Activated T-cell treated with anti-CD3 and anti-CD28 coated beads, Interleukin-2, amount 50 U/mL, for 72 hours (primary cell): ENCODE measurements at regions not wholly inside any gene's neighbourhood (a gene's known extent, or its start where the extent isn't known, plus 50 kb on each side); places are given as distances from the start of the nearest gene placed in this dataset.
"Not testable (repeated sequence)": the region's sequence is repeated elsewhere in the genome, so short reads cannot be mapped to it uniquely, and the experiment has no call there.

Source experiments
- ATAC-seq, 2 donors: fragments of 150-1000 bp; cut with Tn5 transposase; replicated peaks in 1 of 2; 2 replicates each; pipeline ENCODE4 v1.10.0; 2021; ENCODE audit warnings: moderate library complexity in 2 of 2, mild to moderate bottlenecking in 1 of 2
- DNase-seq, 2 donors: peaks; one replicate each; pipeline ENCODE4 v3.0.0; 2021 to 2022; ENCODE audit warnings: mixed read lengths in 1 of 2
- H3K27ac Mint-ChIP-seq: one replicate; pipeline ENCODE4 v1.8.0; 2022; ENCODE audit warnings: mild to moderate bottlenecking, moderate library complexity, mixed read lengths
- H3K27me3 Mint-ChIP-seq: one replicate; pipeline ENCODE4 v1.8.0; 2022; ENCODE audit warnings: low read depth, mixed read lengths
- H3K36me3 Mint-ChIP-seq, 2 donors: one replicate each; pipeline ENCODE4 v1.8.0; 2022; ENCODE audit warnings: mixed read lengths in 2 of 2, mild to moderate bottlenecking in 1 of 2; ENCODE audit not compliant: insufficient read depth in 2 of 2
- H3K4me1 Mint-ChIP-seq: one replicate; pipeline ENCODE4 v1.8.0; 2022; ENCODE audit warnings: low read depth, mixed read lengths
- H3K4me3 Mint-ChIP-seq, 2 donors: one replicate each; pipeline ENCODE4 v1.8.0; 2022; ENCODE audit warnings: mild to moderate bottlenecking in 2 of 2, mixed read lengths in 2 of 2, moderate library complexity in 2 of 2
- H3K9me3 Mint-ChIP-seq, 2 donors: one replicate each; pipeline ENCODE4 v1.8.0; 2022; ENCODE audit warnings: mixed read lengths in 2 of 2

DNA sequence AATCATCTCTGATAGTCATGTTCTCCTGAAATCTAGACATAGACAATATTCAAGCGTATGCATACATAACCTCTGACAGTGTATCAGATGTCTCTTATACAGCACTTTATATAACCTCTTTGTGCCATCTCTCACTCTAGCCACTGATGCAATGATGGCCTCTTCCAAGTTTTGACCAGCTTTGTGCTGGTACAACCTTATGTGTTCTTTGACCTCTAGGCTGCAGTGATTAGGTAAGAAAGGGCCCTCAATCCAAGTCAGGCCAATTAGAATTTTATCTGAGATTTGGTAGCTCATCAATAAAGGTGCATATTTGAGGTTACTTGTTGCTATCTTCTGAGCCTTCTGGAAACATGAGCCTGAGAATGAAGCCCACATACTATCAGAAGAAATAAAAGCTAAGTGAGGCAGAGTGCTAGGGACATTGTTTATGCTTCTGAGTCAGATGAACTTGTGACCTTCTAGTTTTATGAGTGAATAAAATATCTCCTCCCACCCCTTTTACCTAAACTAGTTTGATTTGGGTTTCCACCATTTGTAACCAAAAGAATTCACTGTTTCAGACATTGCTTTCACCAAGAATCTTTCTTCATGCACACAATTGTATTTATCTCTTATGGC lies 283.2 kb upstream of the SUCLG2 start:
- H3K4me3 Mint-ChIP-seq, result no peak overlapping the region
- H3K27me3 Mint-ChIP-seq, result no peaks in the 10 kb centered on the region
- no peak for DNase-seq
- H3K4me1 Mint-ChIP-seq, result peaks cover 15% of the 10 kb centered on the region
- H3K9me3 Mint-ChIP-seq, result peaks cover 0 to 4% of the 10 kb centered on the region in 2 donors
- no peak overlapping the region for H3K27ac Mint-ChIP-seq
- ATAC-seq, result no peak
- peaks cover 0 to 2% of the 10 kb centered on the region in 2 donors for H3K36me3 Mint-ChIP-seq

DNA sequence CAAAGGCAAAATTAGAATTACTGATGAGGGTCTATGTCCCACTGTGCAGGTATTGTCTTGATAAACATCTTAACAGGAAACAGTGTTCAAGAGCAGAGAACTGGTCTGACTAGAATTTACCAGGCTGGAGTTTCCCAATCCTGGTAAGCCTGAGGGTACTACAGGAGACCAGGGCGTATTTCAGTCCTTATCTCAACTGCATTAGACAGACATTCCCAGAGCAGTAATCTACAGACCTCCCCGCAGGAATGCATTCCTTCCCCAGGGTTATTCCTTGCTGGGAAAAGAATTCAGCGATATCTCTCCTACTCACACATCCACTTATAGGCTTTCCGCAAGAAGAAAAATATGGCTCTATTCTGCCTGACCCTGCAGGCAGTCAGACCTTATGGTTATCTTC lies 276.0 kb upstream of the SUCLG2 start:
- not testable (repeated sequence) for DNase-seq, H3K27ac Mint-ChIP-seq, H3K36me3 Mint-ChIP-seq, H3K4me3 Mint-ChIP-seq, H3K9me3 Mint-ChIP-seq, ATAC-seq, H3K27me3 Mint-ChIP-seq, H3K4me1 Mint-ChIP-seq

DNA sequence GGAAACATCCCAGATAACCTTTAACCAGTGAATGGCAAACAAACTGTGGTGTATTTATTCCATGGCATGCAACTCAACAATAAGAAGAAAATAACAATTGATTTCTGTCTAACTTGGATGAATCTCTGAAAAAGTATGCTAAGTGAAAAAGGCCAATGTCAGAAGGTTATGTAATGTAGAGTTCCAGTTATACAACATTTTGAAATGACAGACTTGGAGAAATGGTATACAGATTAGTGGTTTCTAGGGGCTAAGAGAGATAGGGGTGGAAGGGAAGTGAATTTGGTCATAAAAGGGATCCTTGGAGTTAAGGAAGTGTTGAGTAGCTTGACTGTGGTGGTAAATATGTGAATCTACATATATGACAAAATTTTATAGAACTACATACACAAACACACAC lies 269.4 kb upstream of the SUCLG2 start:
- Mint-ChIP-seq H3K27me3 (no peaks in the 10 kb centered on the region), H3K4me3 (no peak overlapping the region), H3K4me1 (no peaks in the 10 kb centered on the region), H3K27ac (no peak overlapping the region), H3K36me3 (peaks cover 0 to 4% of the 10 kb centered on the region in 2 donors), H3K9me3 (peaks cover 2% of the 10 kb centered on the region in 2 donors)
- DNase-seq, result no peak
- ATAC-seq, result no peak

DNA sequence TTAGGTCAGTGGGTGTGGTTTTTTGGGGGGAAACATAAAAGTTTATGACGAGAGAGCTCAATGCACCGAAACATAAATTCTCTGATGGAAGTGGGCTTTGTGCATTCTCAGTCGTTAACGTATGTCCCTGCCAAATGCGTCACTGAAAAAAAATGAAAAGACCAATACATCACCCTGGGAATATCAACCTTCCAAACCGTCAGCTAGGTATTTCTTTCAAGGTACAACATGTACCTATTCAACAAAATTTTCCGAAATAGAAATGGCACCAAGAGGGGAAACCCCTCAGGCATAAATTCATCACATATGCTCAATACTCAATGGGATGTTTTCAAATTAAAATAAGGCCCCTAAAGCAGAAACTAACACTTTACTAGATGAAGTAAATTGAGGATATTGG lies 266.6 kb upstream of the SUCLG2 start:
- Mint-ChIP-seq H3K9me3 (peaks cover 2% of the 10 kb centered on the region in 2 donors), H3K36me3 (peaks cover 0 to 4% of the 10 kb centered on the region in 2 donors), H3K4me3 (no peak overlapping the region), H3K27me3 (no peaks in the 10 kb centered on the region), H3K4me1 (no peaks in the 10 kb centered on the region), H3K27ac (no peak overlapping the region)
- DNase-seq, result no peak
- no peak for ATAC-seq

DNA sequence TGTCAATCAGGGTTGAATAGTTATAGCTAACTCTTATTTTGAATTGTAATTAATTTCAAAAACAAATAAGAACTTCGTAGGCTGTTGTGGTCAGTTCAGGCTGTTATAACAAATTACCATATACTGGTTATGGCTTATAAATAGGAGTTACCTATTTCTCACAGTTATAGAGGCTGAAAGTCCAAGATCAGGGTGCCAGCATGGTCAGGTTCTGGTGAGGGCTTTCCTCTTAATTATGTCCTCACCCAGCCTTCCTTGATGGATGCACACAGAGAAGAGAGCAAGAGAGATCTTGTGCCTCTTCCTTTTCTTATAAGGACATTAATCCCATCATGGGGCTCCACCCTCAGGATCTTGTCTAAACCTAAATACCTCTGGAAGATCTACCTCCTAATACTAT lies 265.9 kb upstream of the SUCLG2 start:
- DNase-seq (no peak), ATAC-seq (no peak)
- Mint-ChIP-seq H3K27me3 (no peaks in the 10 kb centered on the region), H3K9me3 (peaks cover 2% of the 10 kb centered on the region in 2 donors), H3K36me3 (peaks cover 0 to 2% of the 10 kb centered on the region in 2 donors), H3K27ac (no peak overlapping the region), H3K4me3 (no peak overlapping the region), H3K4me1 (no peaks in the 10 kb centered on the region)

DNA sequence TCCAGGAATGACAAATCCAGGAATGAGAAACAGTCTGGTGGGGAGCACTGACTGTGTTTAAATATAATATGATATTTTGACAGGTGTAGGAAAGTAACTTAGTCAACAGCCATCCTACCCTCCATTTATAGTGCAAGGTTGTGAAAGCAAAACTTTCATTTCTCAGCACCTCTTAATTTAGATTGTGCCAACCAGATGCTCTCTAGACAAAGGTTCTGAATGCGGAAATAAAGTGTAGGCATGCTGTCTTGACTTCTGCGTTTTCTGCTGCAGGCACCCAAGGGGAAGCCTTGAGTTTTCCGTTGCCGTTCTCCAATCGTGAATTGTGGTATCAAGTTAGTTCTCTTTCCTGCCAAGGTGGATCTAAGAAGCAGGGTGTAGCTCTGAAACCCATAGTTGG lies 261.9 kb upstream of the SUCLG2 start:
- no peak overlapping the region for H3K4me3 Mint-ChIP-seq
- no peaks in the 10 kb centered on the region for H3K4me1 Mint-ChIP-seq
- ATAC-seq, result no peak
- H3K36me3 Mint-ChIP-seq, result no peaks in the 10 kb centered on the region
- H3K9me3 Mint-ChIP-seq, result no peaks in the 10 kb centered on the region
- no peak overlapping the region for H3K27ac Mint-ChIP-seq
- no peaks in the 10 kb centered on the region for H3K27me3 Mint-ChIP-seq
- DNase-seq, result no peak

DNA sequence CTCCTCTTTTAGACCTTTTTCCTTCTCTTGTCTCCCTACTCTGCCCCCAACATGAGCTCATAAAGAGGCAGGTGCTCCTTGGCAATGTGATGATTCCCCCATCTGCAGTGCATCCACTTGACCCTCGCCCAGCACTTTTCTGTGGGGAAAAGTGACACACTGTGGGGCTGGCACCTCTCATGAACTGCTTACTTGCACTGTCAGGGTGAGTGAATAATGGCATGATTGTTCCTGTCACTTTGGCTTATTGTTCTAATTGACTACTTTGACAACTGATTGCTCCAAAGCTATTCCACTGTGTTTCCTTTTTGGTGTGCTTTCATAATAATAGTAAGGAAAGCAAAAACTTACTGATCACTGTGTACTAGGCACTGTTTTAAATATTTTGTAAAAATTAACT lies 253.3 kb upstream of the SUCLG2 start:
- H3K27ac Mint-ChIP-seq, result no peak overlapping the region
- no peaks in the 10 kb centered on the region for H3K4me1 Mint-ChIP-seq

DNA sequence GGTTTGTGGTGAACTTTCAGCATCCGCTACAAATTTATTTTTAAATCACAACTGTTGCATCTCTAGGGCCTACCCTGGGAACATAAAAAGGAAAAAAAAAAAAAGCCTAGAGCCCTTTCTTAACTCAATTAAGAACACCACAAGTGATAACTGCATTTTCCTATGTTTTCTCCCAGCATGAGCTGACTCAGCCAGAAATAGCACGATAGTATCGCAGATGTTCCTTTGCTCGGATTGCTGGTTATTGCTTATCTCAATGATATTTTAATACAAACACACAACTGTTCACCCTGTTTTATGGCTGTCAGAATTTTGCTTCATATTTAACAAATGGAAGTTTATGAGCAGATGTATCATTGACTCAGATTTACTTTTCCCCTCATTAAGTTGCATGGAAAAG lies 251.8 kb upstream of the SUCLG2 start:
- no peak for ATAC-seq
- Mint-ChIP-seq H3K27ac (no peak overlapping the region), H3K36me3 (no peaks in the 10 kb centered on the region), H3K4me3 (no peak overlapping the region), H3K9me3 (no peaks in the 10 kb centered on the region), H3K4me1 (no peaks in the 10 kb centered on the region), H3K27me3 (no peaks in the 10 kb centered on the region)
- no peak for DNase-seq

More for the DNA sequence above, 253.3 kb upstream of the SUCLG2 start:
- H3K36me3 Mint-ChIP-seq, result no peaks in the 10 kb centered on the region
- DNase-seq, result no peak
- no peak overlapping the region for H3K4me3 Mint-ChIP-seq
- no peak for ATAC-seq
- no peaks in the 10 kb centered on the region for H3K9me3 Mint-ChIP-seq
- H3K27me3 Mint-ChIP-seq, result no peaks in the 10 kb centered on the region

DNA sequence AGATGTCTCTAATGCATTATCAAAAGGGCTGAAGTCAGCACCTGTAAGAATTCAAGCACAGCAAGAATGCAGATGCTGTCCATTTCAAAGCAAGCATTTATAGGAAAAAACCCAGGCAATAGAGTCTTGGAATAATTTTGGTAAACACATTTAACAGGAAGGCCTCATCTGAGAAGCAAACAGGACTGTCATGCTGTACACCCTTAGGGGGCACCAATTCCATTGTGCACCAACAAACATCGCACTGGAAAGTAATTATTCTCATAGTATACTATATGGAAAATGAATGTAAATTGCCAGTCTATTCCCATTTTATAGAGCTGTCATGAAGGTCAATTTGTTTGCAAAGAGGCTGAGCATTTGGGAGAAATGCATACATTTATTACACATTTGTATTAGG lies 247.3 kb upstream of the SUCLG2 start:
- Mint-ChIP-seq H3K36me3 (no peaks in the 10 kb centered on the region), H3K4me3 (no peak overlapping the region), H3K4me1 (no peaks in the 10 kb centered on the region), H3K9me3 (no peaks in the 10 kb centered on the region), H3K27ac (no peak overlapping the region), H3K27me3 (no peaks in the 10 kb centered on the region)
- DNase-seq (no peak), ATAC-seq (no peak)

DNA sequence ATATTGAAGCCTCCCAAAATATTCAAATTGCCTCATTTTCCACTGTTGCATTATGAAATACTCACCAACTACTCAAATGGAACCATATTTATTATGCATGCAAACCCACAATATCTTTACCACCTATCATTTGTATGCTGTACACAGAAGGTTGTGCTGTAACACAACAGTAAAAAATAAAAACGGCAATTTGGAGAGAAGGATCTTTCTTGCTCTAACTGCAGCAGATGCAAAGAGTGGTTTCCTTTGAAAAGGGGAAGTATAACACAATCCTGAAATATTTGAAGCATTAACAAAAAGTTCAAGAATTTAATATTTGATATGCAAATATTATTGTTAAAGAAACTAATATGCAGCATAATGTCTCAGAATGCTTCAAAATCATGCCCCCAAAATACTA lies 244.5 kb upstream of the SUCLG2 start:
- Mint-ChIP-seq H3K4me3 (no peak overlapping the region), H3K4me1 (no peaks in the 10 kb centered on the region), H3K9me3 (no peaks in the 10 kb centered on the region), H3K36me3 (no peaks in the 10 kb centered on the region), H3K27ac (no peak overlapping the region), H3K27me3 (no peaks in the 10 kb centered on the region)
- ATAC-seq (no peak), DNase-seq (no peak)

DNA sequence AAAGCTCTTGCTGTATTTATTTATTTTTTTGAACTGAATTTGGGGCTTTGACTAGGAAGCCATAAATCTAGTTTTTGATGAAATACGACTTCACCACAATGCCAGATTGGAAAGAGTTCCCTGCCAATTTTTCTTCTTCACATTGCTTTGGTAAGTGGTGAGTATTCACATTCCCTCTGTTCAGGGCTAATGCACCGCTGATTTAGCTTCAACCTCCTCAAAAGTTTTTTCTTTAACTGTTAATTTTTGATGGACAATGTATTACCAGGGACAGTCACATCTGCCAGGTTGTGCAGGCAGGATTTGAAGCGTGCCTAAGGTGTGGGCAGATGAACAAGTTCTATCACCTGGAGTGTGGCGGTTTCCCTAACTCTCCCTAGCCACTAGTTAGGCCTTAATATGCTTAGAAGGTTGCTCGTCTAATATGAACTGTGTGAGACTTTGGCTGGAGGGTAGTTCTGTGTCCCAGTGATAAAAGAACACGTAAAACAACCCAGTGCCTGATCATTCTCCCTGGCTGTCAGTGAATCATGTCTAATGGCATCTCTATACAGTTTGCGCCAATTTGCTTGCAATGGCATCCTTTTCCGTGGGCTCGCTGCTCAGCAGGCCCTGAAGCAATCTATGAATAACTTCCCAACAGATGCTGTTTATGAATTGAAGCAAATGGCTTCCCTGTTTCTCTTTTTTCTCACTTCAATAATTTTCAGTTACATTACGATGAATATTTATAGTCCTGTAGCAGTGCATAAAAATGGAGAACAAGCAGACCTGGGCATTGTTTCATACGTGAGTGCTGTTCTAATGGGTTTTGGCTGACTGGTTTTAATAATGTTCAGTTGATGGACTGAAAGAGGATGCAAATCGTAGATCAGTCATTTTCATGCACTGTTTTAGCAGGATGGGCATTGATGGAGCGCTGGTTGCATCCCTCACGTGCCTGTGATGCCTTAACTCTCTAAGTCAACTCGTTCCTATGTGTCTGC lies 243.2 kb upstream of the SUCLG2 start:
- Mint-ChIP-seq H3K4me1 (no peaks in the 10 kb centered on the region), H3K27ac (no peak overlapping the region), H3K4me3 (no peak overlapping the region), H3K27me3 (no peaks in the 10 kb centered on the region), H3K9me3 (no peaks in the 10 kb centered on the region), H3K36me3 (no peaks in the 10 kb centered on the region)
- ATAC-seq (no peak), DNase-seq (no peak)

DNA sequence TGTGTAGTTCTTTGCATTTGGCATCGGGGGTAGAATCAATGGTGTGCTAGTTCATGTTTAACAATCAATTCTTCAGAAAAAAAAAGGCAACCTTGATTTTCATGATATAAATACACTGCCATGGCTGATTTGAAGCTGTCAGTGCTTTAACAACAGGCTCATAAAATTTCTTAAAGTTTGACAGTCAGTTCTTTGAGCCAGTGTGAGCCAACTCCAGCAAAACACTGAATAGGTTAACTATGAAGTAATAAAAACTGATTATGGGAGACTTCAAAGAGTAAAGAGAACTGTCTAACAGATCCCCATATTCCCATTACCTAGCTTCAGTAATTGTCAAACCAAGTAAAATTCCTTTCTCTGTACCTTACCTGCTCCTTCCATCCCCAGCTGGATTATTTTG lies 241.7 kb upstream of the SUCLG2 start:
- ATAC-seq (no peak), DNase-seq (no peak)
- Mint-ChIP-seq H3K36me3 (no peaks in the 10 kb centered on the region), H3K9me3 (no peaks in the 10 kb centered on the region), H3K27ac (no peak overlapping the region), H3K4me1 (no peaks in the 10 kb centered on the region), H3K27me3 (no peaks in the 10 kb centered on the region), H3K4me3 (no peak overlapping the region)

DNA sequence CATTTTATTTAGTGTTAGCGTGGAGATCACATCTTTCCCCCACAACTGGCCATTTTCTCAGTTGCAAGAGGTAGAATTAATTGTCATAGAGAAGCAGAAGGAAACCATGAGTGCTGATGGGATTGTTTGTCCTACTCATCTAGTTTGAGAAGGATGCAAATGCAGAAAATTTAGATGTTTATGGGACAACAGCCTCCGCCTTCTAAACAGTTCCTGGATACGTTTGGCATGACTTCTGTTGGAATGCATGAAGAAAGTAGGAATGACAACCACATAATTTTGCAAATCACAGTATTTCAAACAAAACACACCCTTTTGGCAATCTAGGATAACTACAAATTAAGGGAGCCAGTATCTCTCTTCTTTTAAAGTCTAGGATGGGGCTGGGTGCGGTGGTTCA lies 240.1 kb upstream of the SUCLG2 start:
- Mint-ChIP-seq H3K4me3 (no peak overlapping the region), H3K27ac (no peak overlapping the region), H3K4me1 (no peaks in the 10 kb centered on the region)

More for the DNA sequence above, 240.1 kb upstream of the SUCLG2 start:
- Mint-ChIP-seq H3K9me3 (peaks cover 2 to 4% of the 10 kb centered on the region in 2 donors), H3K27me3 (no peaks in the 10 kb centered on the region), H3K36me3 (peaks cover 2 to 4% of the 10 kb centered on the region in 2 donors)
- DNase-seq (no peak), ATAC-seq (no peak)
